ENCODE measurements at regions not wholly inside any gene's neighbourhood (a gene's known extent, or its start where the extent isn't known, plus 50 kb on each side); places are given as distances from the start of the nearest gene placed in this dataset.

DNA sequence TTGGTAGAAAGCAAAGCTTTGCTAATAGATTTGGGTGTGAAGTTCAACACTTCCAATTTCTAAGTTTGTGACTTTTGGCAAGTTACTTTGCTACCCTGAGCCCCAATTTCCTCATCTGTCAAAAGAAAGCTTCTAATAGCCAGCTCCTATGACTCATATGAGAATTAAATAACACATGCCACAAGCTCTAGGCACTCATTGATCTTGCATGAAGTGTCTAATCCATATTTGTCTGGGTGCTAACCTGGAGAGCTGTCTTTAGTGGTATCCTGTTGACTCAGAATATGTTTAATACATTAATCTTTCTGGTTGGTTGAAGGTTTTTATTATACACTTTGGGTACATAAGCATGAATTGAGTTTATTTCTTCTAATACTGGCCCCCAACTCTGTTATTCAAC, 188.8 kb downstream of the POSTN start:
- DNase-seq: no peak

DNA sequence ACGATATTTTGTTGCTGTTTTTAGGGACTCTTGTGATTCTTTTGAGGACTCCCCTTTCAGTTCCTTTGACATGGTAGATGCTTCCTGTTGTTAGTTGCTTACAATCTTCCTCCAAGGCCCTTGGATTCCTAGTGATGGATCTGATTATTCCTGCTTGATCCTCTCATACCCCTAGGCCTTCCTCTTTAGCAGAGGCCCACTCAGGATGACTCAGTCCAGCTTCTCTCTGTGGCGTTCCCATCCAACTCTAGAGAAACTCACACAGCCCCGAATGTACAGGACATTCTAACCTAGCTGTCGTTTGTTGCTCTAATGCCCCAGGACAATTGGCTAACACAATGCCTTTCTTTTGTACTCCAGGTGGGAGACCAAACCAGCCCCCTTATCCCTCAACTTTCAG, 191.4 kb downstream of the POSTN start:
- no peak for DNase-seq

DNA sequence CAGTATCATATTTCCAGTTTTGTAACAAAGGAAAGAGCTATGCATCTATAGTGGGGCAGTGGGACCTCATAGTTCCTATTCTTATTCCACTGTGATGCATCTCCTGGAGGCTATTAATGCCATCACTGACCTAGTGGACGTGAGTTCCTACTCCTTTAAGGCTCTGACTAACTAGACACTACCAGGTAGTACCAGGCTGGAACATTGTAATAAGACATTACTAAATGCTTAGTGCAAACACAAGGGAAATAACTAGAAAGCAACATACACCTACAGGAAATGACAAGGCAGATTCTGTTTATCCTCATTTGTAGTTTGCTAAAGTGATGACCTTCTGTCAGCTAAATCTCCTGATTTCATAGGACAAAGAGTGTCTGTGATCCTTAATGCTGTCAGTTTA, 192.5 kb downstream of the POSTN start:
- no peak for DNase-seq

DNA sequence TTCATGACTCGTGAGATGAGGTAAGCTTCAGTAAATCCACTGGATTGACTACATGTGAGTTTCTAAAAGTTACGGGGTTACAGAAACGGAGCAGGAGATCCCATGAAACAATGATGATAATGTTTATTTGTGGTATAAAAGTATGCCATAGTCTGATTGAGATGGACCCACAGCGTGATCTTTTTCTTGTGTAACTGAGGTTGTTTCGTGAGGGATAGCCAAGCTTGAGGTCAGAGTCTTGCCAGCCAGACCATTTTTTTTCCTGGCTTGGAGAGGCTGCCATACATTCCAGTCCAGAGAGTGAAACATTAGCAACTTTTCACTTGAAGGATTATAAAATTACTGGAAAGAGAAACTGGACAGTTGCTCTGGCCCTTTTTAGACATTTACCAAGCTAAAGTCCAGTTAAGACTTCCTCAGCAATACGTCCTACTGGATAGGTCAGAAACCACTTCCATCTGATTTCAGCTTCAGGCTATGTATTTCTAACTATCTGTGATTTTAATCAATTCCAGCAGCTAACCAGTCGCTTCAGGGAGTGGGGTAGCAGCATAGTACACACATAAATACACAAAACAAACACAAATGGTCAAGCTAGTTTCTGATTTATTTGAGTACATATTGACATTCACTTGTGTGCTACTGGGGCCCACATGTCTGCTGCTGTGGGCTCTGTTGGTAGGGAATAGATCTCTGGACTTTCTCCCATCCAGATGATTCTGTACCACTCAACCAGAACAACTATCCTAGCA, 194.6 kb downstream of the POSTN start:
- peak in 1 of 3 donors; percentile 69 for DNase-seq

DNA sequence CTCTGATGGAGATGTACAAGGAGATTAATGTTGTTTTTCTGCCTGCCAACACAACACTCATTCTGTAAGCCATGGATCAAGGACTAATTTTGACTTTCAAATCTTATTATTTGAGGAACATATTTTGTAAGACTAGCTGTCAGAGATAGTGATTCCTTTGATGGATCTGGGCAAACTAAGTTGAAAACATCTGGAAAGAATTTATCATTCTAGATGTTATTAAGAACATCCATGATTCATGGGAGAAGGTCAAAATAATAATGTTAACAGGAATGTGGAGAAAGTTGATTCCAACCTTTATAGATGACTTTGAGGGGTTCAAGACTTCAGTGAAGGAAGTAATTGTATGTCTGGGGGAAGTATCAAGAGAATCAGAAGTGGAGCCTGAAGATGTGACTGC, 196.8 kb downstream of the POSTN start:
- no peak for DNase-seq

DNA sequence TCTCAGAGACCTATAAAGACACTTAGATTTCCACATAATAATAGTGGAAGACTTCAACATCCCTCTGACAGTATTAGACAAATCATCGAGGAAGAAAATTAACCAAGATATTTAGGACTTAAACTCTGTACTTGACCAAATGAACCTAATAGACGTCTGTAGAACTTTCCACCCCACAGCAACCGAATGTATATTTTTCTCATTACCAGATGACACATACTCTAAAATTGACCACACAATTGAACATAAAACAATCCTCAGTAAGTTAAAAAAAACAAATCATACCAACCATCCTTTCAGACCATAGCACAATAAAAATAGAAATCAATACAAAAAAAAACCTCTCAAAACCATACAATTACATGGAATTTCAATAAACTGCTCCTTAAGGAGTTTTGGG, 201.0 kb downstream of the POSTN start:
- no peak for DNase-seq

DNA sequence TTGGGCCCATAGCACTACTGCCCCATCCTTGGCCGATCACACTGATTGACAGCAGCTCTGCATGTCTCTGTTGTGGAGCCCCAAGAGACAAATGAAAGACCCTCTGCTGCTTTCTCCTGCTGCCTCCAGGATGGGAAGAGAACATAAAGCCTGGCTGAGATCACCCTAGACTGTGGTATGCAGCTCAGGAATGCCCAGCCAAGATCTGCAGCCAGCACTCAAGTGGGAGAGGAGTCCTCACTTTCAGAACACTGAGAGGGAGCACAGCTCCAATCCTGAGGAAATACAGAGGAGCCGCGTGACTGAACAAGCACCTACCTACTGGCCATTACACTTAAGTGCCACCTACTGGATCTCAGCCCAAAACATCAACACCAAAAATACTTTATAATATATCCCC, 203.0 kb downstream of the POSTN start:
- no peak for DNase-seq

DNA sequence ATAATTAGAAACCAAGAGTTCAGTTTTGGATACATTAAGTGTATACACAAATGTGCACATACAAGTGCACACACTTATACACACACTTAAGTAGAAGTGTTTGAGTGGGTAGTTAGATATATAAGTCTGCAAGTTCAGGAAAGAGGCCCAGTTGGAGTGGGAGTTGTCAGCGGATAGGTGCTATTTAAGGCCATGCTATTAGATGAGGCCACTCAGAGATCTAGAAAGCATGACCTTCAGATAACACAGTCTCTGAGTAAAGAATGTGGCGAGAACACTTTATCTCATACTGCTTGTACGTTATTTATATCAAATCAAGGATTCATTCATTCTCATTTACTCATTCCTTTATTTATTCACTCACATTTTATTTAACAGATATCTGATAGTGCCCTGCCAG, 206.2 kb downstream of the POSTN start:
- no peak for DNase-seq

DNA sequence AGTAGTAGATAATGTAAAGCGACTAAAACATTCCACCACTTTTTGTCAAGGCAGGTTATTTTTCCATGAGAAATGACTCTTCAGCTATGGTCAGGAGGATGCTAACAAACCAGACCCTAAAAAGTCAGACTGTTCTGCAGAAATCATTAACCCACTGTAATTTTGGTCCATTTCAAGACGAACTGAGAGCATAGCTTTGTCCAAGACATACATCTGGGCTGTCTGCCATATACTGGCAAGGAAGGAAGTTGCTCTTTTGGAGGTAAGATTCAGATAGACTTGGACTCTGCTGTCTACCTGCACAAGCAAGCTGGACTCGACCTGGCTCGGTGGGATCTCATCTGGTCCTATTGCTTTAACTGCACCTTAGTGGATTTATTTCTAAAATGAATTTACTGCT, 207.8 kb downstream of the POSTN start:
- DNase-seq: peak in 1 of 3 donors; percentile 51

DNA sequence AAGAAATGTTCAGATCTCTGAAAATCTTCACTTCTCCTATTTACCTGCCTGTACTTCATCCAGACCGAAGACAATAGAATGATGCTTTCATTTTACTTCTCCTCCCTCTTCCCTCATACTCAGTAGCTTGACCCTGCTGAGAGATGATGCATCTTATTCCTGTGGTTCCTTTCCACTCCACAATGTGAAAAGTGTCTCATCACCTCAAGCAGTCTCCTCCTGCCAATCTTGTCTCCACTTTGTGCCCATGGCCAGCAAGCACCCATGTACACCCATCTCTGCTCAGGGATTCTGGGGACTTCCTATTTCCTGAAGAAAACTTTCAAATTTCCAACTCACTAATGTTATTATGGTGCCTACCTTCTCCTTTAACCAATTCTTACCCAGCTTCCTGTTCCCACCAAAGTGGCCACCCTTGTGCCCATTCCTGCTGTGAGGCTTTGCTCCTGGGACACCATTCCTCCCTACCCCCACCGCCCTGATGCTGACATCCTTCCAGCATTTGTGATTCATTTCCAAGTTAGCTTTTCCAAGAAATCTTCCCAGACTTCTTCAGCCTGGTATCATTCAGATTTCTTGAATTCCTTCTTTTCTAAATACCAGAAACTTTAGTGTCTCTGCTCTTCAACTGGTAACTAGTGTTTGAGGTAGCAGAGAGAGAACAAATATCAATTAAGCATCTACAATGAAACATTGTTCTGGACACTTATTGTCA, 212.5 kb downstream of the POSTN start:
- DNase-seq: no peak

DNA sequence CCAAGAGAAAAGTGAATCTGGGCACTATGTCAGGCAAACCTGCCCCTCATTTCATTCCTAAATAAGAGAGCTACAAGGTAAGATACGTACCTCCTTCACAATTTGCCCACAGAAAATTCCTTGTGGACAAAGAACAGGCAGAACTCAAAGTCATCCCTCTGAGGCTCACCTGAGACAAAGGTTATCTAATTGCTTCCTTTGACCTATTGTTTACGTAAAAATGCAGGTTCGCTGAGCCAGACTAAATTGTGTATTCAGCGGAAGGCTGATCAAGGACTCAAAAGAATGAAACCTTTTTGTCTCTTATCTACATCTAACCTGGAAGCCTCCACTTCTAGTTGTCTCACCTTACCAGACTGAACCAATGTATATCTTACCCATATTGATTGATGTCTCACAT, 213.3 kb downstream of the POSTN start:
- no peak for DNase-seq

DNA sequence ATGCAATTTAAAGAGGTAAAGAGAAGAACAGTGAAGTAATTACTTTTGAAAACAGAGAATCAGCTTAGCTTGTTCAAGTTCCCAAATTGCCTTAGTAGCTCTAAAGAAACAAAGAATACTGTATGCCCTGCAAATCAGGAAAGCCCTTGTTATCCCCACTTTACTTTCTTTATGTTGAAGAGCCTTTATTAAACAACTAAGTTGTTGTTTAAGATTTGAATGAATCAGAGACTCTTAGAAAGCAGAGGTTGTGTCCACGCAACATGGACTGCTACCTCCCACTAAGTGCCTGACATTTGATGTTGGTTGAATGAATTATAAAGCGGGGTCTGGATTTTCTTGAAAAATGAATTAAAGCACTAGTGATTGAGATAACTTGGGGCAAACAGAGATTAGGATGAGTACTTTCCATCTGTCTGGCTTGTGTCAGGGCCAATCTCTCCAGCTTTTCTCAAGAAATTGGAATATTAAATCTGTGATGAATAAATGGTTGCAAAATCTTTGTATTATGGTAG, 214.7 kb downstream of the POSTN start:
- no peak for DNase-seq

DNA sequence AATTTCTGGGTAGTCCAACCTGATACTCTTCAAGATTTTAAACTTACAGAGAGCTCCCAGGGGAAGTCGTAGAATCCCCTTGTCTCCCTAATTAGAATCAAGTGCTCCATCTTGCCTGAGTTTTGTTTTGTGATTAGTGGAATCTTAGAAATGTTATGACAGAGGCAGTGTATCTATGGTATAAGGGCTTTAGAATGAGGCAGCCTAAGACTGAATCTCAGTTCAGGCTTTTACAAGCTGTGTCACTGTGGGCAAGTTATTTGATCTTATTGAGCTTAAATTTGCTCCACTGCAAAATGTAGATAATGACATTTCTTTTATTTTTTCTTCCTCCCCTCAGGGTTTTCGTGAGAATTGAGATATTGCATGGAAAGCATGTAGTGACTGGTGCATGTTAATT, 215.5 kb downstream of the POSTN start:
- DNase-seq: no peak

DNA sequence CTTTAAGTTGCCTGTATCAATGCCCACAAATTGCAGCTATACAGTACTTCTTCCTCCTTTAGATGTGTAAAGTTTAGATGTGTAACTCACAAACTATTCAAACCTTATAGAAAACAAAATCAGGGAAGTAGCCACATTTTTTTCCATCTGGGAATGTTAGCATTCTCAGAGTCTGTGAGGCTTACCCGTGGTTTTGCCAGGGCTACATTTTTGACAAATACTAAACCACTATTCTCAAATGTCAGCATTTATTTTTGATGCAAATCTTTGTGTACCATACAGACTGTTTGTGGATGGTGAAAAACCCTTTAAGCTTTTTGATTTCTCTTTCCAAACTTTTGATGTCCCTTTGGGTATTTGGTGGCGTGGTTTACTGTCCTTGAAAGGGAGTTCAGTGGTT, 216.4 kb downstream of the POSTN start:
- peak in 1 of 3 donors; percentile 32 for DNase-seq

DNA sequence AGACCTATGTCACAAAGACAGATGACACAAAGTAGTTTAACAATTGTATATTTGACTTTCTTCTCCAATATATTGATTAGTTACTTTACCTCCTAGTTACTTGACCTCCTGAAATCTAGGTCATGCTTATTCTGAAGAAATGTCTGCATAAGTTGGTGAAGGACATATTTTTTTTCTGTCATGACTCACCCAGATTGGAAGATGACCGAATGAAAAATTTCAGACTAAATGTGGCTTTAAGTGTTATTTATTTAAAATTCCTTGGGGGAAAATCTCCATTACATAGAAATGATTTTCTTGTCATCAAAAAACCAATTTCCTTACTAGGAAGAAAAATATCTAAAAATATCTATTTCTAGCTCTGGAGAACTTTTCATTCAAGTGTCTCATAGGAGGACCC, 217.1 kb downstream of the POSTN start:
- DNase-seq: no peak

DNA sequence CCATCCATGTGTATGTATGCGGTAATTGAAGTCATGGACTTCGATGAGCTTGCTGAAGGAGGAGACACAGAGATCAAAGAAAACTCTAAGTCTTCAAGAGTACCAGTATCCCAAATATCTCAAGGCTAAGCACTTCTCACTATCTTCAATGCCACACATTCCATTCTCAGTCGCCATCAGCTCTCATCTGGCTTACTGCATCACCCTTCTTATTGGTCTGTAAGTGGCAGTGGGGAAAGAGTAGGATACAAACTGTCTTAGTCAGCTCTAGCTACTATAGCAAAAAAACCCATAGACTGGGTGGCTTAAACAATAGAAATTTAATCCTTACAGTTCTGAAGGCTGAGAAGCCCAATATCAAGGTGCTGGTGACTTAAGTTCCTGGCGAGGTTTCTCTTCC, 218.7 kb downstream of the POSTN start:
- no peak for DNase-seq

DNA sequence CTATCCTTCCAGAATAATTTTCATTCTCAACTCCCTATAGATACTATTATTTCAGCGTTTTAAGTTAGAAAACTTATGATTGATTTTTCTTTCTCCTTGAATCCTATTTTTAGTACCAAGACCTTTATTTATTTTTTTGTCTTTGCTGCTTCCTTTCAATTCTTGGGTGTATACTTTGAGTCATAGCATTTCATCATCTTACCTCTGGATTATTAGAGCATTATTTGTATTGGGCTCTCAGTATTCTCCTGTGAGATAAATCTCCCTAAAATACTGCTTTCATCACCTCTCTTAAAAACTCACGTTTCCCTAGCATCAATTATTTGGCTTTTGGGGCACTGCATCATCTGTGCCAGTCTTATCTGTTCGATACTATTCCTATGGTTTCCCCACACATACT, 222.8 kb downstream of the POSTN start:
- DNase-seq: no peak

DNA sequence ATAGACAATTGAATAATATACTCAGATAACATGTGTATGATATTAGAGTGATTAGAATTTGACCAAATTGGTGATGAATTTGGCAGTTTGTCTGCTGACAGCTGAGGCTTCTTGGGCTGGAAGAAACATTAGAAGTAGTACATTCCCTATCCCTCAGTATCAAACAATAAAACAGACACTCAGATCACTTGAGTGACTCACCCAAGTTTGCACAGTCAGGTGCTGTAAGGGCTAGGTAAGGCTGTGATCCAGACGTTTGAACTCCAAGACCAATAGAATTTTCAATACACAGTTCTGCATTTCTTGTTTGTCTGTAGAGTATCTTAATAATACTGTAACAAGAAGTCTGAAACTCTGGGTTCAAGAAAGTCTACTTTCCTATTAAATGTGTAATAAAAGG, 223.5 kb downstream of the POSTN start:
- no peak for DNase-seq

DNA sequence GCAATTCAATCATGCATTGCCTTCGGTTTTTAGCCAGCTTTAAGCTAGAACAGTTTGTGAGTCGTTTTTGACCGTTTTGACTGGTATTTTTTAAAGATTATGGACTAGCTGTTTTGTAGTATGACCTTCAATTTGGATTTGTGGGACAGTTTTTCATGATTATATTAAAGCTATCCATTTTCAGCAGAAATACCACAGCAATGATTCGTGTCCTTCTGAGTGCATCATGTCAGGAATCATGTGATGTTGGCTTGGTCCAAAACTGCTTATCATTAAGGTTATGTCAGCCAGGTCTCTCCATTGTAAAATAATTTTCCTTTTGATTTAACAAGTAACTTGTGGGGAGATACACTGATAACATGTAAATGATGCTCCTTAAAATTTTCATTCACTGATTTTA, 229.0 kb downstream of the POSTN start:
- no peak for DNase-seq

DNA sequence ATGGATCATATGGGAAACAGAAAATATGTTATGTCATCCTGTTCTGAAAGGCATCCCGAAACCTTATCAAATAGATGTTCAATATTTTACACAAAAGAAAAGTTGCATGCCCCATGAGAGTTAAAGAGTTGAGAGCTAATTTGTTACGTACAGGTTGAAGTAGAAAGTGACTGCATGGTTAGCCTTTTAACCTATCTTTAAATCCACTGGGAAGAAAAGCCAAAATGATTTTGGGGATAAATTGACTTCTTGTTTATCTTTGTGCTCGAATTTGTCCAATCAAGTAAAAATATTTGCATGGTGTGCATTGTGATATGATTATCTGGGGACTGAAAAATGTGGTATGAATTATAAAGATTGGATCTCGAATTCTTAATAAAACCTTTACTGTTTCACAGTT, 230.1 kb downstream of the POSTN start:
- peak in 1 of 3 donors; percentile 72 for DNase-seq

DNA sequence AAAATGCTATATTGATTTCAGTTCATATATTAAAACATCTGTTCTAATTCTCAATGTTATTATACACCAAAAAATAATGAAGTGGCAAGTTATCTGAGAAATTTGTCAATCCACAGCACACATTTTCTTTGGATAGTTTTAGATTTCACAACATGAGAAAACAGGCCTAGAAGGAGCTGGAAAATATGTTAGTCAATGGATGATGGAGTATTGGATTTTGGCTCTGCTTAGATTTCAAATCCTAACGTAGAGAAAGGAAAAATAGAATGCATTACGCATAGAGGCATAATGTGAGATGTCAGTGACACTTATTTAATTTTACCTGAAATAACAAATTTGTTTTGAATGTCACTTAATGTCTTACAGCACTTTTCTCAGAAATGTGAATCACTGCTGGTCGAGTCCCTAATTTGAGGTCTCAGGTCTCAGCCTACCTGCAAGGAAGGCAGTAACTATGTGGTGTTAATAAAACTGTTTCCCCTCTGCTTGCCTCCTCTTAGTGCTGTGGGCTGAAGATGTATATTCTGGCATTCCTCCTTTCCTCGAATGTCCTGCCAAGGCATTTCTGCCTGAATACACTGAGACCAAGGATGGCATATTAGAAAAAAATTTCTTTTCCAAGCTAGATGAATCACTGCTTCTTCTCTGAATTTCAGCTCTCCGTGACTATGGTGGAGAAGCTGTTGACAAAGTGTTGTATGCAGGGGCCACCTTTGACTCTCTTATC, 232.4 kb downstream of the POSTN start:
- DNase-seq: peak in 1 of 3 donors; percentile 65

DNA sequence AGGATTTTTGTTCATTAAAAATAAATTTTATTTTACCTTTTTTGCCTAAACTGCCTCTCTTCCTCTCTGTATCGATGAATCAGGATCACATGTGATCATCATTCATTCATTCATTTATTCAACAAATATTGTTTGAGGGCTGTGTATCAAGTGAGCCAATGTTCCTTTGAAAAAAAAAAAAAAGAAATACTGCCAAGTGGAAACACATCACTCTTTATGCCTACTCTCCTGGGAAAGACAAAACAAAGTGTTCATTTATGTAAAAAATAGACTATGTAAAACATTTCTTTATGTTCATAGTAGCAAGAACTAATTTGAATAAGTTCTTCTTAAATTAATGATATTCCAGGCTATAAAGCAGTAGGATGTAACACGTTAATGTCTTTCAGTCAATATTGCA, 233.1 kb downstream of the POSTN start:
- no peak for DNase-seq

DNA sequence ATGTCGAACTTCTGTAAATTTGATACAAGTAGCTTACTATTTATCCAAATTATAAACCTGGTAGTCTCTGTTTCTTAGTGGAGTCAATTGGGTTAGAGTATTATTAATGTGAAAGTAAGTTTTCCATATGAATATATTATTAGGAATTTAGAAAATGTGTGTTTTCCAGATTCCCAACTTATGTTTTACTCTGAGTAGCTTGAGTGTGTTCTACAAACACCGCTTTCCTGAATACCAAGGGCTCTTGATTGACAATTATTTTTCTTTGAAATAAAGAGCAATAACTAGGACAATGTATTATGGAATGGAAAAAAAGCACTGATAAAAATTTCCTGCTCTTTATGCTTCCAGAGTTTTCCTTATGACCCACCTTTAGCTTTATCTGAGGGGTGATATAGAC, 233.6 kb downstream of the POSTN start:
- no peak for DNase-seq
